ENCODE measurements at regions not wholly inside any gene's neighbourhood (a gene's known extent, or its start where the extent isn't known, plus 50 kb on each side); places are given as distances from the start of the nearest gene placed in this dataset.

- H3K9me3 ChIP-seq = no peaks in the 10 kb centered on the region
- H3K4me3 ChIP-seq = no peak overlapping the region
- H3K36me3 ChIP-seq = no peaks in the 10 kb centered on the region
- TF ChIP-seq, protein P1, sequence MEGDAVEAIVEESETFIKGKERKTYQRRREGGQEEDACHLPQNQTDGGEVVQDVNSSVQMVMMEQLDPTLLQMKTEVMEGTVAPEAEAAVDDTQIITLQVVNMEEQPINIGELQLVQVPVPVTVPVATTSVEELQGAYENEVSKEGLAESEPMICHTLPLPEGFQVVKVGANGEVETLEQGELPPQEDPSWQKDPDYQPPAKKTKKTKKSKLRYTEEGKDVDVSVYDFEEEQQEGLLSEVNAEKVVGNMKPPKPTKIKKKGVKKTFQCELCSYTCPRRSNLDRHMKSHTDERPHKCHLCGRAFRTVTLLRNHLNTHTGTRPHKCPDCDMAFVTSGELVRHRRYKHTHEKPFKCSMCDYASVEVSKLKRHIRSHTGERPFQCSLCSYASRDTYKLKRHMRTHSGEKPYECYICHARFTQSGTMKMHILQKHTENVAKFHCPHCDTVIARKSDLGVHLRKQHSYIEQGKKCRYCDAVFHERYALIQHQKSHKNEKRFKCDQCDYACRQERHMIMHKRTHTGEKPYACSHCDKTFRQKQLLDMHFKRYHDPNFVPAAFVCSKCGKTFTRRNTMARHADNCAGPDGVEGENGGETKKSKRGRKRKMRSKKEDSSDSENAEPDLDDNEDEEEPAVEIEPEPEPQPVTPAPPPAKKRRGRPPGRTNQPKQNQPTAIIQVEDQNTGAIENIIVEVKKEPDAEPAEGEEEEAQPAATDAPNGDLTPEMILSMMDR (IDR thresholded peaks at IDR 0.05) = no peak
- no peak for TF ChIP-seq POLR2A (IDR thresholded peaks at IDR 0.05)
- TF ChIP-seq EP300 (IDR thresholded peaks at IDR 0.05) = no peak
- no peaks in the 10 kb centered on the region for H3K4me1 ChIP-seq (ENCODE audit: insufficient read depth)
- intact Hi-C loops (cut with DNase I) = no loop called here
- H3K27me3 ChIP-seq = no peaks in the 10 kb centered on the region
- 20 to 32% (median 29%) methylated on average over 4 of the region's 4 CpGs for WGBS, 3 donors
- DNase-seq = no peak
- no peak overlapping the region for H3K27ac ChIP-seq
Measured at GRCh38 chr21:28439251-28439650, 553.4 kb downstream of the LTN1 start.

GRCh38 chr21:28437061-28437460 lies 555.6 kb downstream of the LTN1 start:
- Histone ChIP-seq H3K27ac (no peak overlapping the region), H3K4me3 (no peak overlapping the region), H3K9me3 (no peaks in the 10 kb centered on the region), H3K36me3 (no peaks in the 10 kb centered on the region), H3K27me3 (no peaks in the 10 kb centered on the region), H3K4me1 (ENCODE audit: insufficient read depth) (no peaks in the 10 kb centered on the region)
- TF ChIP-seq POLR2A (IDR thresholded peaks at IDR 0.05) (no peak), EP300 (IDR thresholded peaks at IDR 0.05) (no peak)
- TF ChIP-seq, protein P1 (IDR thresholded peaks at IDR 0.05) = no peak
- no peak for DNase-seq
- 65 to 81% (median 73%) methylated on average over 2 of the region's 2 CpGs for WGBS, 3 donors
- intact Hi-C loops (cut with DNase I) = no loop called here

DNA sequence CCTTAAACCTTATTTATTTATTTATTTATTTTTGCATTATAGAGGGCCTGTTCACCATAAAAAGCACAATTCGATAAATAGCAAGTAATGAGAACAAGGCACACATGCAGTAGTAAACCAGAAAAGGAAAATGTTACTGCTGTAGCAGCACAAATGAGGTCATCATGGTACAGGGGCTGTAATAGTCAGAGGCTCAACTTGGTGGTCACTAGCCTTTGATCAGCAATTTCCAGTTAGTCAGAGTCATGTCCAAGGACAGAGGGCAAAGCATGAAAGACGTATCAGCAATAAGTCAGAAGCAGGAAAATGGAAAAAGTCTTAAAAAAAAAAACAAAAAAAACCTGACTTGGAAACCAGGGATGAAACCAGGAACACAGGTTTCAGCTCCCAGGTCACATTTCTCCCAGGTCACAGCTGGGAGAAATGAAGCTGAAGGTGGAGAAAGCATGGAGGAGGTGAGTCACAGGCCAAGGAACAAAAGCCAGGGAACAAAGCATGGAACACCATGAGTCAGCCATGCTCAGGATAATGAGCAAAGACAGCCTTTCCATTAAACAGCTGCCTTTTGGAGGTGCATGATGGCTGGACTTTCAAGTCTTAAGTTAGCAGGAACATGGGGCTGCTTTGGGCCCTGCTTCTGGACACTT lies 556.3 kb downstream of the LTN1 start:
- H3K9me3 ChIP-seq = no peaks in the 10 kb centered on the region
- H3K27ac ChIP-seq = no peak overlapping the region
- H3K27me3 ChIP-seq = no peaks in the 10 kb centered on the region
- H3K4me3 ChIP-seq = no peak overlapping the region
- DNase-seq = no peak
- no peaks in the 10 kb centered on the region for H3K4me1 ChIP-seq (ENCODE audit: insufficient read depth)
- H3K36me3 ChIP-seq = no peaks in the 10 kb centered on the region
- WGBS, 3 donors = 85 to 96% (median 94%) methylated on average over 2 of the region's 2 CpGs
- no peak for TF ChIP-seq EP300 (IDR thresholded peaks at IDR 0.05)
- intact Hi-C loops (cut with DNase I) = no loop called here

GRCh38 chr21:28431527-28432200 lies 561.0 kb downstream of the LTN1 start:
- H3K4me1 ChIP-seq (ENCODE audit: insufficient read depth) = no peaks in the 10 kb centered on the region
- no peaks in the 10 kb centered on the region for H3K36me3 ChIP-seq
- no peak for TF ChIP-seq POLR2A (IDR thresholded peaks at IDR 0.05)
- TF ChIP-seq, protein P1 (IDR thresholded peaks at IDR 0.05) = no peak
- no peak for TF ChIP-seq EP300 (IDR thresholded peaks at IDR 0.05)
- no peaks in the 10 kb centered on the region for H3K9me3 ChIP-seq
- no peaks in the 10 kb centered on the region for H3K27me3 ChIP-seq
- no peak for DNase-seq
- WGBS, 3 donors = 84 to 94% (median 89%) methylated on average over 5 of the region's 5 CpGs
- no peak overlapping the region for H3K27ac ChIP-seq
- H3K4me3 ChIP-seq = no peak overlapping the region
- intact Hi-C loops (cut with DNase I) = no loop called here

GRCh38 chr21:28431022-28431421 lies 561.7 kb downstream of the LTN1 start:
- no peak for TF ChIP-seq EP300 (IDR thresholded peaks at IDR 0.05)
- TF ChIP-seq, protein P1 (IDR thresholded peaks at IDR 0.05) = no peak
- no peak for TF ChIP-seq POLR2A (IDR thresholded peaks at IDR 0.05)
- intact Hi-C loops (cut with DNase I) = no loop called here
- Histone ChIP-seq H3K27me3 (no peaks in the 10 kb centered on the region), H3K36me3 (no peaks in the 10 kb centered on the region), H3K4me3 (no peak overlapping the region), H3K27ac (no peak overlapping the region), H3K4me1 (ENCODE audit: insufficient read depth) (no peaks in the 10 kb centered on the region), H3K9me3 (no peaks in the 10 kb centered on the region)
- DNase-seq = no peak
- 71 to 85% (median 80%) methylated on average over 2 of the region's 2 CpGs for WGBS, 3 donors
